SK-N-SH (cell line): ENCODE measurements at regions not wholly inside any gene's neighbourhood (a gene's known extent, or its start where the extent isn't known, plus 50 kb on each side); places are given as distances from the start of the nearest gene placed in this dataset.

Experiments
- CTCF ChIA-PET: fragments of 300-600, 350-600 bp; formaldehyde crosslinking; extraction: SDS; loops from one replicate; lab custom pipeline; 2021; lab: Yijun Ruan, JAX
- POLR2A ChIA-PET: fragments of 350-600 bp; sonication (Branson Sonifier 250); formaldehyde crosslinking; extraction: SDS; loops from one replicate; lab custom pipeline; 2020; ENCODE audit warnings: antibody characterized with exemption, inconsistent platforms; lab: Yijun Ruan, JAX
- DNase-seq: peaks from one replicate; pipeline ENCODE4 v3.0.0; 2012
- H2AFZ ChIP-seq: fragments of 200-600 bp; sonication (generic); 2 replicates; pipeline ENCODE4 v1.8.1; 2016; ENCODE audit warnings: antibody characterized with exemption, mild to moderate bottlenecking, low read depth
- H3F3A ChIP-seq: fragments of 200-600 bp; sonication (generic); replicated peaks from 2 replicates; pipeline ENCODE3; 2016; ENCODE audit warnings: antibody characterized with exemption, mild to moderate bottlenecking; ENCODE audit not compliant: insufficient read depth
- H3K27ac ChIP-seq, 2 experiments: fragments of 200-500 bp in 1 of 2; fragments of 200-600 bp in 1 of 2; sonication (Bioruptor generic) in 1 of 2; sonication (generic), shearing (Covaris generic) in 1 of 2; 2 replicates each; pipeline versions ENCODE4 v1.5.1 to v1.6.1; 2014 to 2016; ENCODE audit warnings: low read depth in 2 of 2, inconsistent platforms in 1 of 2, low read length in 1 of 2, mild to moderate bottlenecking in 1 of 2, mixed read lengths in 1 of 2
- H3K27me3 ChIP-seq: fragments of 200-600 bp; sonication (generic), shearing (Covaris generic); 2 replicates; pipeline ENCODE4 v1.6.1; 2016; ENCODE audit warnings: mixed run types; ENCODE audit not compliant: insufficient read depth
- H3K36me3 ChIP-seq, 2 experiments: fragments of 200-500 bp in 1 of 2; fragments of 200-600 bp in 1 of 2; sonication (Bioruptor generic) in 1 of 2; sonication (generic) in 1 of 2; replicated peaks in 1 of 2; 2 replicates each; pipeline versions ENCODE3 to v1.5.1; 2014 to 2016; ENCODE audit warnings: low read length in 1 of 2, mild to moderate bottlenecking in 1 of 2; ENCODE audit not compliant: insufficient read depth in 2 of 2, control insufficient read depth in 1 of 2
- H3K4me1 ChIP-seq, 2 experiments: fragments of 200-500 bp in 1 of 2; fragments of 200-600 bp in 1 of 2; sonication (Bioruptor generic) in 1 of 2; sonication (generic), shearing (Covaris generic) in 1 of 2; 2 replicates each; pipeline versions ENCODE4 v1.5.1 to v1.6.1; 2014 to 2016; ENCODE audit warnings: low read depth in 1 of 2, low read length in 1 of 2, mixed run types in 1 of 2; ENCODE audit not compliant: insufficient read depth in 2 of 2, control insufficient read depth in 1 of 2
- H3K4me2 ChIP-seq: fragments of 200-600 bp; sonication (generic), shearing (Covaris generic); 2 replicates; pipeline ENCODE4 v1.6.1; 2017; ENCODE audit warnings: mixed run types
- H3K4me3 ChIP-seq, 2 experiments: fragments of 200-500 bp in 1 of 2; fragments of 200-600 bp in 1 of 2; sonication (Bioruptor generic) in 1 of 2; sonication (generic), shearing (Covaris generic) in 1 of 2; 2 replicates each; pipeline versions ENCODE4 v1.5.1 to v1.8.1; 2014 to 2016; ENCODE audit warnings: low read depth in 2 of 2, inconsistent platforms in 1 of 2, low read length in 1 of 2, mild to moderate bottlenecking in 1 of 2, mixed read lengths in 1 of 2, moderate library complexity in 1 of 2
- H3K79me2 ChIP-seq: fragments of 200-600 bp; sonication (generic); 2 replicates; pipeline ENCODE4 v1.8.1; 2017; ENCODE audit warnings: mild to moderate bottlenecking; ENCODE audit not compliant: insufficient read depth
- H3K9ac ChIP-seq: fragments of 200-600 bp; sonication (generic); 2 replicates; pipeline ENCODE4 v1.6.1; 2017; ENCODE audit warnings: mixed run types
- H3K9me2 ChIP-seq: fragments of 200-600 bp; sonication (generic); 2 replicates; pipeline ENCODE4 v1.6.1; 2017; ENCODE audit warnings: mixed run types
- H3K9me3 ChIP-seq: fragments of 200-600 bp; sonication (generic); 2 replicates; pipeline ENCODE4 v1.6.1; 2017; ENCODE audit warnings: mixed run types, mild to moderate bottlenecking, moderate library complexity
- H4K20me1 ChIP-seq: fragments of 200-600 bp; sonication (generic); 2 replicates; pipeline ENCODE4 v1.6.1; 2017; ENCODE audit warnings: mild to moderate bottlenecking, mixed run types; ENCODE audit not compliant: insufficient read depth
- ELF1 ChIP-seq: IDR thresholded peaks from 2 replicates; pipeline ENCODE4 v1.4.0; 2012
- EZH2phosphoT487 ChIP-seq: fragments of 200-600 bp; sonication (generic); IDR thresholded peaks from 2 replicates; pipeline ENCODE4 v1.6.1; 2017; ENCODE audit warnings: low read depth, mixed run types, mild to moderate bottlenecking, antibody characterized with exemption, moderate library complexity, borderline replicate concordance
- FOSL2 ChIP-seq: IDR thresholded peaks from 2 replicates; pipeline ENCODE4 v1.4.0; 2012; ENCODE audit warnings: low read depth, mild to moderate bottlenecking, moderate library complexity, borderline replicate concordance
- JUND ChIP-seq: IDR thresholded peaks from 2 replicates; pipeline ENCODE4 v1.4.0; 2012
- MEF2A ChIP-seq: IDR thresholded peaks from 2 replicates; pipeline ENCODE4 v1.4.0; 2012; ENCODE audit warnings: low read depth, borderline replicate concordance
- RAD21 ChIP-seq: IDR thresholded peaks from 2 replicates; pipeline ENCODE4 v1.6.1; 2012; ENCODE audit warnings: mild to moderate bottlenecking, low read length
- RCOR1 ChIP-seq: fragments of 150-350 bp; IDR thresholded peaks from 2 replicates; pipeline ENCODE4 v1.6.1; 2017; ENCODE audit warnings: antibody characterized with exemption, low read length
- SMC3 ChIP-seq: IDR thresholded peaks from 2 replicates; pipeline ENCODE4 v1.6.1; 2012; ENCODE audit warnings: low read depth, low read length, improper control_type of control experiment
- YY1 ChIP-seq: IDR thresholded peaks from 2 replicates; pipeline ENCODE4 v1.4.0; 2012; ENCODE audit warnings: low read depth, mild to moderate bottlenecking
- WGBS: methylation state at CpG from one replicate; pipeline ENCODE4 v1.1.6; 2017; ENCODE audit warnings: low lambda C conversion rate; 5-methylcytosine and 5-hydroxymethylcytosine counted together
- TF ChIP-seq, protein P1 (sequence below): fragments of 150-350 bp; IDR thresholded peaks from 2 replicates; pipeline ENCODE4 v1.6.1; 2016; ENCODE audit warnings: mild to moderate bottlenecking, low read depth, low read length
- TF ChIP-seq, protein P2 (sequence below): fragments of 200-600 bp; sonication (generic); IDR thresholded peaks from 2 replicates; pipeline ENCODE4 v1.6.1; 2017; ENCODE audit warnings: antibody characterized with exemption, mild to moderate bottlenecking, moderate library complexity
- TF ChIP-seq, protein P3 (sequence below): IDR thresholded peaks from 2 replicates; pipeline ENCODE4 v1.6.1; 2012; ENCODE audit warnings: mild to moderate bottlenecking, low read depth, low read length, moderate library complexity
- TF ChIP-seq, protein P4 (sequence below): fragments of 150-350 bp; IDR thresholded peaks from 2 replicates; pipeline ENCODE4 v1.6.1; 2017; ENCODE audit warnings: antibody characterized with exemption, low read length, low read depth, borderline replicate concordance
- TF ChIP-seq, protein P5 (sequence below): IDR thresholded peaks from 2 replicates; pipeline ENCODE4 v1.4.0; 2012; ENCODE audit warnings: low read depth

DNA sequence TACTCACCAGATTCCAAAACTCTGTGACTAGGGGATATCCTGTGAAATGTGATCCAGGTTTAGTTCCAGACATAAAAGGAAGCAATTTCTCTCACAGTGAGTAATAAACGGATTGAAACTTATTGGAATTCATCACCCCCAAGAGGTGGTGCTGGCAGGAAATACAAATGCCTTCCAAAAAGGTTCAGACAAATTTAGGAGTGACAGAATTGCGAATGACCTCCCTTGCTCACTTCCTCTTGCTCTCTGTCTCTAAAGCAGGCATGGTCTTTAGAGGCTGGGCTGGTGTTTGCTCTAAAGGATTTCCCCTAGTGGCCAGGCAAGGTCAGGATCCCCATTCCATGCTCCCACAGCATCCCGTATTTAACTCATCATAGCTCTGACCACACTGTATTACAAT is 449.4 kb upstream of the PPP2R3A start:
- Histone ChIP-seq H3K27me3 (no peaks in the 10 kb centered on the region), H3K27ac (no peak overlapping the region), H3K4me2 (no peak overlapping the region), H4K20me1 (no peaks in the 10 kb centered on the region), H3K4me1 (no peaks in the 10 kb centered on the region), H3K9ac (no peak overlapping the region), H3K9me2 (no peaks in the 10 kb centered on the region), H3K9me3 (0 out of 2 replicates have a peak, but pooled peaks cover 4% of the 10 kb centered on the region), H2AFZ (peak overlapping the region; percentile 13; the same call in 1 of the 2 replicates), H3K79me2 (no peaks in the 10 kb centered on the region), H3F3A (no peaks in the 10 kb centered on the region), H3K4me3 (no peak overlapping the region), H3K36me3 (no peaks in the 10 kb centered on the region)
- TF ChIP-seq, protein P1, sequence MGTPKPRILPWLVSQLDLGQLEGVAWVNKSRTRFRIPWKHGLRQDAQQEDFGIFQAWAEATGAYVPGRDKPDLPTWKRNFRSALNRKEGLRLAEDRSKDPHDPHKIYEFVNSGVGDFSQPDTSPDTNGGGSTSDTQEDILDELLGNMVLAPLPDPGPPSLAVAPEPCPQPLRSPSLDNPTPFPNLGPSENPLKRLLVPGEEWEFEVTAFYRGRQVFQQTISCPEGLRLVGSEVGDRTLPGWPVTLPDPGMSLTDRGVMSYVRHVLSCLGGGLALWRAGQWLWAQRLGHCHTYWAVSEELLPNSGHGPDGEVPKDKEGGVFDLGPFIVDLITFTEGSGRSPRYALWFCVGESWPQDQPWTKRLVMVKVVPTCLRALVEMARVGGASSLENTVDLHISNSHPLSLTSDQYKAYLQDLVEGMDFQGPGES: no peak
- TF ChIP-seq EZH2phosphoT487: no peak
- TF ChIP-seq, protein P2, sequence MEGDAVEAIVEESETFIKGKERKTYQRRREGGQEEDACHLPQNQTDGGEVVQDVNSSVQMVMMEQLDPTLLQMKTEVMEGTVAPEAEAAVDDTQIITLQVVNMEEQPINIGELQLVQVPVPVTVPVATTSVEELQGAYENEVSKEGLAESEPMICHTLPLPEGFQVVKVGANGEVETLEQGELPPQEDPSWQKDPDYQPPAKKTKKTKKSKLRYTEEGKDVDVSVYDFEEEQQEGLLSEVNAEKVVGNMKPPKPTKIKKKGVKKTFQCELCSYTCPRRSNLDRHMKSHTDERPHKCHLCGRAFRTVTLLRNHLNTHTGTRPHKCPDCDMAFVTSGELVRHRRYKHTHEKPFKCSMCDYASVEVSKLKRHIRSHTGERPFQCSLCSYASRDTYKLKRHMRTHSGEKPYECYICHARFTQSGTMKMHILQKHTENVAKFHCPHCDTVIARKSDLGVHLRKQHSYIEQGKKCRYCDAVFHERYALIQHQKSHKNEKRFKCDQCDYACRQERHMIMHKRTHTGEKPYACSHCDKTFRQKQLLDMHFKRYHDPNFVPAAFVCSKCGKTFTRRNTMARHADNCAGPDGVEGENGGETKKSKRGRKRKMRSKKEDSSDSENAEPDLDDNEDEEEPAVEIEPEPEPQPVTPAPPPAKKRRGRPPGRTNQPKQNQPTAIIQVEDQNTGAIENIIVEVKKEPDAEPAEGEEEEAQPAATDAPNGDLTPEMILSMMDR: peak; percentile 44
- TF ChIP-seq RCOR1: no peak
- 22% methylated on average over 3 of the region's 3 CpGs for WGBS
- DNase-seq: peak; percentile 7
- ChIA-PET POLR2A (no interaction called here), CTCF (interaction anchor here (1.0 to 2.1 kb wide), 2 partner anchors 12 to 915 kb away, joined by 5 to 9 read pairs; no protein-coding TSS in a partner anchor)

DNA sequence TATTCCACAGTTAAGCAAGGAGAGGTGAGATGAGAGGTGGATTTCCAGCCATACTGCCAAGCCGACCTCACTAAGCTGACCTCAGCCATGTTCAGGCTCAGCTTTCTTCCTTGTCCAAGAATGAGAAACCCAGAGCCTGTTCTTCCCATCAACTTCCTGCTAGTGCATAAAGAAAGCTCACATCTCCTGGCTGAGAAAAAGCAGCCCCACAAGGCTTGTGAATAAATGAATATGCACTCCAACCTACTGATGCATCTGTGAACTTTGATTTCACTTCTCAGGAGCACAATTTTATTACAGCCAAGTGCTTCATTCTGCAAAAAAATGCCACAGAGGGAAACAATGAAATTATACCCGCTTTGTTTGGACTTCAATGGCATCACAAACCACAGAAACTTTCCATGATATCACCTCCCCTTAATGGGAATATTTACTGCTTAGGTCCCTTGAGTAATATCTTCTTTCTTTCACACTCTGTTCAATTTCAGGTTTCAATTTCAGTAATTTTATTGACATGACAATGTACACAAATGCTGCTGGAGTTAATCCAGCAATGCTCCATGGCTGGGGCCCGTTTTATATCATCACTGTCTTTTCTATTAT is 437.0 kb upstream of the PPP2R3A start:
- Histone ChIP-seq H3K36me3 (no peaks in the 10 kb centered on the region), H3K27me3 (no peaks in the 10 kb centered on the region), H3K9me2 (no peaks in the 10 kb centered on the region), H3K4me2 (no peak overlapping the region), H3K4me1 (no peaks in the 10 kb centered on the region), H3K9ac (no peak overlapping the region), H3K79me2 (no peaks in the 10 kb centered on the region), H3K9me3 (no peaks in the 10 kb centered on the region), H3K4me3 (no peak overlapping the region), H3K27ac (no peak overlapping the region), H2AFZ (no peak overlapping the region), H3F3A (no peaks in the 10 kb centered on the region), H4K20me1 (no peaks in the 10 kb centered on the region)
- ChIA-PET POLR2A (no interaction called here), CTCF (interaction anchor here (0.7 to 0.9 kb wide), 2 partner anchors 9 to 12 kb away, joined by 3 read pairs; no protein-coding TSS in a partner anchor)
- 13% methylated on average over 3 of the region's 3 CpGs for WGBS
- DNase-seq: no peak
- TF ChIP-seq, protein P3, sequence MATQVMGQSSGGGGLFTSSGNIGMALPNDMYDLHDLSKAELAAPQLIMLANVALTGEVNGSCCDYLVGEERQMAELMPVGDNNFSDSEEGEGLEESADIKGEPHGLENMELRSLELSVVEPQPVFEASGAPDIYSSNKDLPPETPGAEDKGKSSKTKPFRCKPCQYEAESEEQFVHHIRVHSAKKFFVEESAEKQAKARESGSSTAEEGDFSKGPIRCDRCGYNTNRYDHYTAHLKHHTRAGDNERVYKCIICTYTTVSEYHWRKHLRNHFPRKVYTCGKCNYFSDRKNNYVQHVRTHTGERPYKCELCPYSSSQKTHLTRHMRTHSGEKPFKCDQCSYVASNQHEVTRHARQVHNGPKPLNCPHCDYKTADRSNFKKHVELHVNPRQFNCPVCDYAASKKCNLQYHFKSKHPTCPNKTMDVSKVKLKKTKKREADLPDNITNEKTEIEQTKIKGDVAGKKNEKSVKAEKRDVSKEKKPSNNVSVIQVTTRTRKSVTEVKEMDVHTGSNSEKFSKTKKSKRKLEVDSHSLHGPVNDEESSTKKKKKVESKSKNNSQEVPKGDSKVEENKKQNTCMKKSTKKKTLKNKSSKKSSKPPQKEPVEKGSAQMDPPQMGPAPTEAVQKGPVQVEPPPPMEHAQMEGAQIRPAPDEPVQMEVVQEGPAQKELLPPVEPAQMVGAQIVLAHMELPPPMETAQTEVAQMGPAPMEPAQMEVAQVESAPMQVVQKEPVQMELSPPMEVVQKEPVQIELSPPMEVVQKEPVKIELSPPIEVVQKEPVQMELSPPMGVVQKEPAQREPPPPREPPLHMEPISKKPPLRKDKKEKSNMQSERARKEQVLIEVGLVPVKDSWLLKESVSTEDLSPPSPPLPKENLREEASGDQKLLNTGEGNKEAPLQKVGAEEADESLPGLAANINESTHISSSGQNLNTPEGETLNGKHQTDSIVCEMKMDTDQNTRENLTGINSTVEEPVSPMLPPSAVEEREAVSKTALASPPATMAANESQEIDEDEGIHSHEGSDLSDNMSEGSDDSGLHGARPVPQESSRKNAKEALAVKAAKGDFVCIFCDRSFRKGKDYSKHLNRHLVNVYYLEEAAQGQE: no peak
- TF ChIP-seq RAD21 (no peak), FOSL2 (no peak), SMC3 (no peak), JUND (no peak), YY1 (no peak), MEF2A (no peak), ELF1 (no peak)
- TF ChIP-seq, protein P4, sequence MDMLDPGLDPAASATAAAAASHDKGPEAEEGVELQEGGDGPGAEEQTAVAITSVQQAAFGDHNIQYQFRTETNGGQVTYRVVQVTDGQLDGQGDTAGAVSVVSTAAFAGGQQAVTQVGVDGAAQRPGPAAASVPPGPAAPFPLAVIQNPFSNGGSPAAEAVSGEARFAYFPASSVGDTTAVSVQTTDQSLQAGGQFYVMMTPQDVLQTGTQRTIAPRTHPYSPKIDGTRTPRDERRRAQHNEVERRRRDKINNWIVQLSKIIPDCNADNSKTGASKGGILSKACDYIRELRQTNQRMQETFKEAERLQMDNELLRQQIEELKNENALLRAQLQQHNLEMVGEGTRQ: no peak
- TF ChIP-seq, protein P5, sequence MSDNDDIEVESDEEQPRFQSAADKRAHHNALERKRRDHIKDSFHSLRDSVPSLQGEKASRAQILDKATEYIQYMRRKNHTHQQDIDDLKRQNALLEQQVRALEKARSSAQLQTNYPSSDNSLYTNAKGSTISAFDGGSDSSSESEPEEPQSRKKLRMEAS: no peak
- TF ChIP-seq, protein P2: no peak
